ENCODE measurements at regions not wholly inside any gene's neighbourhood (a gene's known extent, or its start where the extent isn't known, plus 50 kb on each side); places are given as distances from the start of the nearest gene placed in this dataset.

- no peak for DNase-seq
Measured at GRCh38 chr17:68740555-68741447, 139.6 kb upstream of the FAM20A start.

GRCh38 chr17:68737761-68738443, 136.7 kb upstream of the FAM20A start:
- DNase-seq = no peak

GRCh38 chr17:68734931-68735330, 133.8 kb upstream of the FAM20A start:
- no peak for DNase-seq

GRCh38 chr17:68734187-68734900, 133.2 kb upstream of the FAM20A start:
- DNase-seq = no peak

GRCh38 chr17:68733241-68734176, 132.3 kb upstream of the FAM20A start:
- DNase-seq = no peak

DNA sequence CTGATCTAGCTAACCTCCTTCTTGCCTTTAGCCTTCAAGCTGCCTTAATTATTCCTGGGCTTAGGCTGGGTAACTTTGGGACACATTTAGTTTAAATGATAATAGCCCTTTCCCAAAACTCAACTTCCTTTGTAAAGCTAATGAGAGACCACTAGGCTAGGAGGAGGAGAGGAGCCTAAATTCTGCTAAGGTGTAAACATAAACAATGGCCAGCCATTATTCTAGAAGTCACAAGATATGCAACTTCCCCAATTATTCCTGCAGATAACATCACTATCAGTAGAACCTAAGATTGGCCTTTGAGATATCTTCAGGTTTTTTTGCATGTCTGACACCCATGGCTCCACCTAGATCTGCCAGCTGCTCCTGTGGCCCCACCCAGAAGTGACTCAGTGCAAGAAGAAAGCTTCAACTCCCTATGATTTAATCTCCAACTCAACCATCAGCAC, 131.2 kb upstream of the FAM20A start:
- DNase-seq = no peak

DNA sequence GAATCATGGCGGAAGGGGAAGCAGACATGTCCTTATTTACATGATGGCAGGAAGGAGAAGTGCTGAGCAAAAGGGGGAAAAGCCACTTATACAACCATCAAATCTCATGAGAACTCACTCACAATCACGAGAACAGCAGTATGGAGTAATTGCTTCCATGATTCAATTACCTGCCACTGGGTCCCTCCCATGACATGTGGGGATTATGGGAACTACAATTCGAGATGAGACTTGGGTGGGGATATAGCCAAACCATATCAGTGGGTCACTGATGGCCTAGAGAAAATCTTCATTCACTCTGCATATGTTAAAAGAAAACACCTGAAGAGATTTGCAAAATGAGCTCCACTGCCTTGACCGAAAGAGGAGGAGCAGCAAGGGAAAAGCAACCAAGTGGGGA, 130.3 kb upstream of the FAM20A start:
- DNase-seq = no peak

DNA sequence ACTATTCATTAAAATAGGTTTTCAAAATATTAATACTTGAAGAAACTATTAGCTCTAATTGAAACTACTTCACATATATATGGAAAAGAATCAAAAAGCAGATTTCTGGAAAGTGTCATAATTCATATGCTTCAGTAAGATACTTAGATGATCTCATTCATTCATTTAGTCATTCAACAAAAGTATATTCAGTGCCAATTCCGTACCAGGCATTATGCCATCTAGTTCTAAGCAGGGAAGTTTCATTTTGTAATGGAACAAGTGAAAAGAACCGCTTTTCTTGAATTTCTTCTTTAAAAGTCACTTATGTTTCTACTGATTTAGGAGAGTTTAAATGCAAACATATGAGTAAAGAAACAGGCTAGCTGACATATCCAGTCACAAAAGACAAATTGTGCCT, 118.3 kb upstream of the FAM20A start:
- no peak for DNase-seq

- DNase-seq = no peak
Measured at GRCh38 chr17:68718926-68719325, 117.8 kb upstream of the FAM20A start.

- no peak for DNase-seq
Measured at GRCh38 chr17:68718465-68718864, 117.3 kb upstream of the FAM20A start.

DNA sequence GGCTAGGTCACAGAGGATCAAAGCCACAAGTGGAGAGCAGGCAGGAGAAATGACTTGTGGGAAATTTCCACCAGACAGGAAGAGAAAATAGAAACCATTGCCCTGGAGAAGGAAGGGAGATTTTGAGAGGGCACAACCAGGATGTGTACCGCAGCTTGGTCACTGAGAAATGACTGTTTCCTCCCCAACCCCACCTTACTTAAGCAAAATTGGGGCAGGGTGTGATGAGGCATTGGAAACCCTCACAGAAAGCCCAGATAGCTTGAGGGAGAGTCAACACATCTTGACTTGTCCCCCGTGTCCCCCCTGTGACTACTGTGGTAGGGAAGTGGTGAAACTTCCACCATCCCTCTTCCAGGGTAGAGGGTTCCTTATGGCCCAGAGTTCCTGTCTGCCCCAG, 113.5 kb upstream of the FAM20A start:
- DNase-seq = no peak

GRCh38 chr17:68711858-68712257, 110.7 kb upstream of the FAM20A start:
- no peak for DNase-seq

DNA sequence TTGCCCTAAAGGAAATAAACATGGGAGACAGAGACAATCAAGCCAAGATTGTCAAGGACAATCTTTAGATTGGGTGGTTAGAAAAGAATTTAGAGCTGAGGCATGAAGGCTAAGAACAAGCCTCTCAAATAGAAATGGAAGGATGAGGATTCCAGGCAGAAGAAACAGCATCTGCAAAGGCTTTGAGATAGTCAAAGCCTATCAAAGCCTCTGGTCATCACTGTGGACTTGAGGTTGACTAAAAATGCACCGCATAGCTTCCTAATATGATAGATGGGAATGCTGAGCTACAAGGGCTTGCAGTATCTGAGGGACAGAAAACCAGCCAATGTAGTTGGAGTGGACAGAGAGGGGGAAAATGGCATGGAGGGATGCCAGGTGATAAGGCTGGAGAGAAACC, 109.8 kb upstream of the FAM20A start:
- DNase-seq = no peak

GRCh38 chr17:68710035-68710780, 109.0 kb upstream of the FAM20A start:
- DNase-seq = no peak

DNA sequence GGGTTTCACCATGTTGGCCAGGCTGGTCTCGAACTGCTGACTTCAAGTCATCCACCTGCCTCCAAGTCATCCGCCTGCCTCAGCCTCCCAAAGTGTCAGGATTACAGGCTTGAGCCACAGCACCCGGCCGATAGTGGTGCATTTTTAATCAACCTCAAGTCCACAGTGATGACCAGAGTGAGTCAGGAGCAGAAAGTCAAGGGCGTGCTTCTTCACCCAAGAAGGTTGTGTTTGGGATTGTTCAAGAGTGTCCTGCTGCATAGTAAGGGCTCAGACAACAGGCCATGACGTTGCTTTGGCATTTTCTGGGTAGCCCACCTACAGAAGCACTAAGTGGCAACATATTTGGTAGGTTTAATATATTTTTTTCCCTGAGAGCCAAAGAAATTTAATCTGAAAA, 108.3 kb upstream of the FAM20A start:
- DNase-seq = no peak

- no peak for DNase-seq
Measured at GRCh38 chr17:68707031-68707430, 105.9 kb upstream of the FAM20A start.

GRCh38 chr17:68706356-68706920, 105.3 kb upstream of the FAM20A start:
- DNase-seq = no peak

- DNase-seq = no peak
Measured at GRCh38 chr17:68705714-68706076, 104.5 kb upstream of the FAM20A start.

- no peak for DNase-seq
Measured at GRCh38 chr17:68704871-68705713, 103.9 kb upstream of the FAM20A start.

DNA sequence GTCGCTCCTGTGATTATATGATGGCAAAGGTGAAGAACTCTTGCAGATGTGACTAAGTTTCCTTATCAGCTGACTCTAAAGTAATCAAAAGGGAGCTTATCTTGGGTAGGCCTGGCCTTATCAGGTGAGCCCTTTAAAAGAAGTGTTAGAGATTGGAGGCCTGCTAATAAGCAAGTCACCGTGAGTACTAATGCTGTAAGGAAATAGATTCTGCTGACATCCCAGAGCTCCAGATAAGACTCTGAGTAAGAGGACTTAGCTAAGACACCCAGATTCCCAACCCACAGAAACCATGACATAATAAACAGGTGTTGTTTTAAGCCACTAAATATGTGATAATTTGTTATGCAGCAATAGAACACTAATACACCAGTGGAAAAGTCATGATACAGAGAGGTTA, 99.9 kb upstream of the FAM20A start:
- DNase-seq = no peak

GRCh38 chr17:68700421-68700820, 99.3 kb upstream of the FAM20A start:
- no peak for DNase-seq

Data from GF-D8 (cell line).